ENCODE measurements at regions not wholly inside any gene's neighbourhood (a gene's known extent, or its start where the extent isn't known, plus 50 kb on each side); places are given as distances from the start of the nearest gene placed in this dataset.

- no peak for TF ChIP-seq REST (IDR thresholded peaks at IDR 0.05; ENCODE audit: insufficient read depth in 1 of 2, low read depth in 2 of 2, low read length in 2 of 2)
- TF ChIP-seq TAF1 (IDR thresholded peaks at IDR 0.05; ENCODE audit: borderline replicate concordance, insufficient read depth, low read length) = no peak
- TF ChIP-seq SIN3A (IDR thresholded peaks at IDR 0.05; ENCODE audit: borderline replicate concordance, insufficient read depth, low read length) = no peak
- TF ChIP-seq POLR2AphosphoS5 (IDR thresholded peaks at IDR 0.05; ENCODE audit: low read depth, low read length) = no peak
- TF ChIP-seq FOXP2 (optimal IDR thresholded peaks at IDR 0.05; ENCODE audit: borderline replicate concordance, extremely low read depth, extremely low read length, insufficient read depth) = no peak
Measured at GRCh38 chr15:93932164-93932776, 299.1 kb upstream of the MCTP2 start.

- TF ChIP-seq REST (IDR thresholded peaks at IDR 0.05; ENCODE audit: insufficient read depth in 1 of 2, low read depth in 2 of 2, low read length in 2 of 2) = 0 out of 4 replicates have a peak, but pooled peaks of 1 of the 2 experiments have one; percentile 59
- TF ChIP-seq FOXP2 (optimal IDR thresholded peaks at IDR 0.05; ENCODE audit: borderline replicate concordance, extremely low read depth, extremely low read length, insufficient read depth) = no peak
- TF ChIP-seq TAF1 (IDR thresholded peaks at IDR 0.05; ENCODE audit: borderline replicate concordance, insufficient read depth, low read length) = no peak
- no peak for TF ChIP-seq SIN3A (IDR thresholded peaks at IDR 0.05; ENCODE audit: borderline replicate concordance, insufficient read depth, low read length)
- 0 out of 2 replicates have a peak, but pooled peaks have one; percentile 29 for TF ChIP-seq POLR2AphosphoS5 (IDR thresholded peaks at IDR 0.05; ENCODE audit: low read depth, low read length)
Measured at GRCh38 chr15:93929375-93930094, 301.8 kb upstream of the MCTP2 start.

- TF ChIP-seq POLR2AphosphoS5 (IDR thresholded peaks at IDR 0.05; ENCODE audit: low read depth, low read length) = no peak
- TF ChIP-seq FOXP2 (optimal IDR thresholded peaks at IDR 0.05; ENCODE audit: borderline replicate concordance, extremely low read depth, extremely low read length, insufficient read depth) = no peak
- TF ChIP-seq SIN3A (IDR thresholded peaks at IDR 0.05; ENCODE audit: borderline replicate concordance, insufficient read depth, low read length) = no peak
- TF ChIP-seq TAF1 (IDR thresholded peaks at IDR 0.05; ENCODE audit: borderline replicate concordance, insufficient read depth, low read length) = no peak
- no peak for TF ChIP-seq REST (IDR thresholded peaks at IDR 0.05; ENCODE audit: insufficient read depth in 1 of 2, low read depth in 2 of 2, low read length in 2 of 2)
Measured at GRCh38 chr15:93920204-93920603, 311.2 kb upstream of the MCTP2 start.

- no peak for TF ChIP-seq FOXP2 (optimal IDR thresholded peaks at IDR 0.05; ENCODE audit: borderline replicate concordance, extremely low read depth, extremely low read length, insufficient read depth)
- no peak for TF ChIP-seq SIN3A (IDR thresholded peaks at IDR 0.05; ENCODE audit: borderline replicate concordance, insufficient read depth, low read length)
- TF ChIP-seq REST (IDR thresholded peaks at IDR 0.05; ENCODE audit: insufficient read depth in 1 of 2, low read depth in 2 of 2, low read length in 2 of 2) = no peak
- no peak for TF ChIP-seq TAF1 (IDR thresholded peaks at IDR 0.05; ENCODE audit: borderline replicate concordance, insufficient read depth, low read length)
- no peak for TF ChIP-seq POLR2AphosphoS5 (IDR thresholded peaks at IDR 0.05; ENCODE audit: low read depth, low read length)
Measured at GRCh38 chr15:93917181-93917580, 314.2 kb upstream of the MCTP2 start.

Data from PFSK-1 (cell line).